Adipocyte (in vitro differentiated cells): ENCODE measurements at regions not wholly inside any gene's neighbourhood (a gene's known extent, or its start where the extent isn't known, plus 50 kb on each side); places are given as distances from the start of the nearest gene placed in this dataset.

Experiments
- DNase-seq: peaks from one replicate; pipeline ENCODE4 v3.0.0-alpha.2; 2015; ENCODE audit warnings: low read depth
- H3K27me3 ChIP-seq: replicated peaks from 2 replicates; pipeline ENCODE4 v1.7.0; 2013; ENCODE audit warnings: mild to moderate bottlenecking, low read length, moderate library complexity; ENCODE audit not compliant: control insufficient read depth, insufficient read depth
- H3K36me3 ChIP-seq: 2 replicates; pipeline ENCODE4 v1.7.0; 2013; ENCODE audit warnings: low read length, mild to moderate bottlenecking, moderate library complexity; ENCODE audit not compliant: control insufficient read depth, insufficient read depth, severe bottlenecking
- H3K4me1 ChIP-seq: 2 replicates; pipeline ENCODE4 v1.7.0; 2013; ENCODE audit warnings: mild to moderate bottlenecking, low read length, moderate library complexity; ENCODE audit not compliant: control insufficient read depth, insufficient read depth
- H3K4me3 ChIP-seq: 2 replicates; pipeline ENCODE4 v1.7.0; 2013; ENCODE audit warnings: mild to moderate bottlenecking, low read length, moderate library complexity
- H3K9ac ChIP-seq: 2 replicates; pipeline ENCODE4 v1.7.0; 2013; ENCODE audit warnings: mild to moderate bottlenecking, low read length, moderate library complexity
- H3K9me3 ChIP-seq: 2 replicates; pipeline ENCODE4 v1.7.0; 2013; ENCODE audit warnings: mild to moderate bottlenecking, low read length, moderate library complexity; ENCODE audit not compliant: control insufficient read depth

GRCh38 chr1:193787061-193787460 is 600.6 kb upstream of the B3GALT2 start:
- DNase-seq = no peak
- H3K9me3 ChIP-seq = no peaks in the 10 kb centered on the region
- no peaks in the 10 kb centered on the region for H3K27me3 ChIP-seq
- no peak overlapping the region for H3K4me3 ChIP-seq
- H3K4me1 ChIP-seq = no peaks in the 10 kb centered on the region
- H3K36me3 ChIP-seq = no peaks in the 10 kb centered on the region
- H3K9ac ChIP-seq = no peak overlapping the region

GRCh38 chr1:193785850-193786420 is 599.5 kb upstream of the B3GALT2 start:
- Histone ChIP-seq H3K9me3 (no peaks in the 10 kb centered on the region), H3K4me1 (no peaks in the 10 kb centered on the region), H3K9ac (no peak overlapping the region), H3K4me3 (no peak overlapping the region), H3K36me3 (no peaks in the 10 kb centered on the region), H3K27me3 (no peaks in the 10 kb centered on the region)
- DNase-seq = peak; percentile 37

GRCh38 chr1:193774536-193775323 is 588.3 kb upstream of the B3GALT2 start:
- H3K27me3 ChIP-seq = no peaks in the 10 kb centered on the region
- no peaks in the 10 kb centered on the region for H3K9me3 ChIP-seq
- no peaks in the 10 kb centered on the region for H3K4me1 ChIP-seq
- DNase-seq = no peak
- no peak overlapping the region for H3K9ac ChIP-seq
- H3K36me3 ChIP-seq = no peaks in the 10 kb centered on the region
- H3K4me3 ChIP-seq = no peak overlapping the region

- H3K9ac ChIP-seq = no peak overlapping the region
- no peaks in the 10 kb centered on the region for H3K9me3 ChIP-seq
- H3K27me3 ChIP-seq = no peaks in the 10 kb centered on the region
- DNase-seq = no peak
- H3K4me1 ChIP-seq = no peaks in the 10 kb centered on the region
- H3K4me3 ChIP-seq = no peak overlapping the region
- H3K36me3 ChIP-seq = no peaks in the 10 kb centered on the region
Measured at GRCh38 chr1:193771596-193771995, 585.2 kb upstream of the B3GALT2 start.

- no peaks in the 10 kb centered on the region for H3K4me1 ChIP-seq
- no peak overlapping the region for H3K4me3 ChIP-seq
- H3K36me3 ChIP-seq = no peaks in the 10 kb centered on the region
- DNase-seq = no peak
- no peaks in the 10 kb centered on the region for H3K9me3 ChIP-seq
- H3K9ac ChIP-seq = no peak overlapping the region
- no peaks in the 10 kb centered on the region for H3K27me3 ChIP-seq
Measured at GRCh38 chr1:193769651-193770050, 583.2 kb upstream of the B3GALT2 start.

- Histone ChIP-seq H3K4me3 (no peak overlapping the region), H3K36me3 (no peaks in the 10 kb centered on the region), H3K9ac (no peak overlapping the region), H3K4me1 (no peaks in the 10 kb centered on the region), H3K27me3 (no peaks in the 10 kb centered on the region), H3K9me3 (no peaks in the 10 kb centered on the region)
- no peak for DNase-seq
Measured at GRCh38 chr1:193767886-193768285, 581.5 kb upstream of the B3GALT2 start.

GRCh38 chr1:193766329-193766728 is 579.9 kb upstream of the B3GALT2 start:
- no peak overlapping the region for H3K4me3 ChIP-seq
- no peaks in the 10 kb centered on the region for H3K36me3 ChIP-seq
- no peak overlapping the region for H3K9ac ChIP-seq
- no peaks in the 10 kb centered on the region for H3K4me1 ChIP-seq
- H3K27me3 ChIP-seq = no peaks in the 10 kb centered on the region
- no peaks in the 10 kb centered on the region for H3K9me3 ChIP-seq
- DNase-seq = no peak

GRCh38 chr1:193763266-193763665 is 576.9 kb upstream of the B3GALT2 start:
- peak; percentile 52 for DNase-seq
- H3K27me3 ChIP-seq = no peaks in the 10 kb centered on the region
- H3K4me1 ChIP-seq = no peaks in the 10 kb centered on the region
- no peak overlapping the region for H3K4me3 ChIP-seq
- H3K9ac ChIP-seq = no peak overlapping the region
- H3K9me3 ChIP-seq = no peaks in the 10 kb centered on the region
- H3K36me3 ChIP-seq = no peaks in the 10 kb centered on the region

GRCh38 chr1:193762236-193762635 is 575.8 kb upstream of the B3GALT2 start:
- Histone ChIP-seq H3K27me3 (no peaks in the 10 kb centered on the region), H3K4me3 (no peak overlapping the region)

GRCh38 chr1:193755441-193755840 is 569.0 kb upstream of the B3GALT2 start:
- Histone ChIP-seq H3K4me3 (no peak overlapping the region), H3K9ac (no peak overlapping the region), H3K9me3 (peaks cover 8% of the 10 kb centered on the region), H3K4me1 (no peaks in the 10 kb centered on the region), H3K36me3 (no peaks in the 10 kb centered on the region), H3K27me3 (no peaks in the 10 kb centered on the region)
- no peak for DNase-seq

More at GRCh38 chr1:193762236-193762635, 575.8 kb upstream of the B3GALT2 start:
- H3K9ac ChIP-seq = no peak overlapping the region
- DNase-seq = no peak
- no peaks in the 10 kb centered on the region for H3K9me3 ChIP-seq
- no peaks in the 10 kb centered on the region for H3K4me1 ChIP-seq
- H3K36me3 ChIP-seq = no peaks in the 10 kb centered on the region

- H3K27me3 ChIP-seq = no peaks in the 10 kb centered on the region
- peaks cover 8% of the 10 kb centered on the region for H3K9me3 ChIP-seq
- H3K4me3 ChIP-seq = no peak overlapping the region
- H3K4me1 ChIP-seq = no peaks in the 10 kb centered on the region
- no peak for DNase-seq
- no peaks in the 10 kb centered on the region for H3K36me3 ChIP-seq
- no peak overlapping the region for H3K9ac ChIP-seq
Measured at GRCh38 chr1:193754732-193755427, 568.5 kb upstream of the B3GALT2 start.
